Right forelimb (tissue), 1 donor: ENCODE measurements at regions not wholly inside any gene's neighbourhood (a gene's known extent, or its start where the extent isn't known, plus 50 kb on each side); places are given as distances from the start of the nearest gene placed in this dataset.

Source experiments
- DNase-seq: peaks from one replicate; pipeline ENCODE4 v3.0.0-alpha.2; 2018

DNA sequence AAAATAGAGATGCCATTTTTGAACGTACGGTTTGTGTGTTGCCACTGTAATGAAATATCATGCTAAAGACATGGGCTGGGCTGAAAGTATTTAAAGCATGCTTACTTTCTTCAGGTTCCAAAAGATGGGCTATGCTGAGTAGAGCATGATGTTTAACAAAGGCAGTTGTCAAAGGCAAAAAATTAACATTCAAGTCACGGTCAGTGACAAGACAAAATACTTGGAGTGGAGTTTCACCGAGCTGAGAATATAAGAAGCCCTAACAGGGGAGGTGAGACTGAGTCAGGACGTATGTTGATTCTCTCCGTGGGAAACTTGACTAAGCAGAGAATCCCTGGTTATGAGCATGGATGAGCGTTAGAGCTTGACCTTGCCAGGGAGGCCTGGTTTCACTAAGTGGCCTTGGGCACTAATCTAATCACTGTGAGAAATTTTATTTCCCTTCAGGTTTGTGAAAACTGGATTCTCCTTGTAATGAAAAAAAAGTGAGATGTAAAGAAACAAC is 218.2 kb upstream of the ADAMTS9 start:
- no peak for DNase-seq

DNA sequence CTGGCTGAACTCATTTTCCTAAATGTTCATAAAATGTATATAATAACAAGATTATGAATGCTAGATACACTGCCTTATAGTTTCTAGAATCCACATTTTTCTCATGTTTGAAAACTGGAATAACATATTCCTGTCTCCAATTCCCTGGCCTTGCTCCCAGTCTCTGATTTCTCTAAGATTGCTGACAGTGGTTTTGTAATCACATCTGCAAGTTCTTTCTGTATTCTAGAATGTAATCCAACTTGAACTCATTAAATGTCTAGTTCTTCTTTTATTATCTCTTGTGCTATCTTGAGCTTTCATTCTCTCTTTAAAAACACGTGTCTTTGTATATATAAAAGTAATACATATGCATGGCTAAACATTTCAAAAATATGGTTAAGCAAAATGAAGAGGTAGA is 215.2 kb upstream of the ADAMTS9 start:
- no peak for DNase-seq

DNA sequence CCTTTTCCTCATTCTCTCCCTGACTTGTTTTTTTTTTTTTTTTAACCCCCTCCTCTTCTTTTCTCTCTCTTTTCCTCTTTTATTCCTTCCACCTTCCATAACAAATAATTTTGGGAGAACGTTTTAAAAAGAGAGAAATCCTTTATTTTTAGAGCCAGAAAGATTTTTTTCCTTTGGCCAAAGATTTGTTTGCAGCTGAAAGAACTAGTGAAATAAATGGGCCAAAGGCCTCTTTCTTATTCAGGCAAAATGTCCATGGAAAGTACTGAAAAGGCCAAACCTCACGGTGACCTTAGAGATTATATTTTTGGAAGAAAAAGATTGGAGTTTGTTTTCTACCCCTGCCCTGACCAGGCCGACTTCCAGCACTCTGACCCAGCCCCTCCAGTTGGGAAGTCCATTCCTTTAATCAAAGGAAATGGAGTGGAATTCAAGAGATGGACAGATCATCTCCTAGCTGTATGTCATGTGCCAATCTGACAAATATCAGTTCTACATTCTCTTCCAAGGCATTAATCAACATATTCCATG is 214.3 kb upstream of the ADAMTS9 start:
- no peak for DNase-seq

DNA sequence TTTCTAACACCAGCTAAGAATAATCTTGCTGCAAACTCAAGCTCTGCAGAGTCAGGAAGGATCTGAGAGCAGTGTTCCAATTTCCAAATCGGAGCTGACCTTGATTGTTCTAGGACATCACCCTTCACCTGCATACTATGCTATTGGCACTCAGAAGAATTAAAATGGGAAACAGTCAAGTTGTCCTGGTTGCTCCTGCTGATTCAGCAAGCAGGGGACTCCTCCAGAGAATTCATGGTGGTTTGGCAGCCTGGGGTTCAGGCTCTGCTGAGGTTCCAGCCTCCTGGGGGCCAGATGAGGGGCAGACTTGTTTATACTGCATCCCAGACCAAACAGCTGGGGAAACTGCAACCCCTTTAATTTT is 213.7 kb upstream of the ADAMTS9 start:
- no peak for DNase-seq

DNA sequence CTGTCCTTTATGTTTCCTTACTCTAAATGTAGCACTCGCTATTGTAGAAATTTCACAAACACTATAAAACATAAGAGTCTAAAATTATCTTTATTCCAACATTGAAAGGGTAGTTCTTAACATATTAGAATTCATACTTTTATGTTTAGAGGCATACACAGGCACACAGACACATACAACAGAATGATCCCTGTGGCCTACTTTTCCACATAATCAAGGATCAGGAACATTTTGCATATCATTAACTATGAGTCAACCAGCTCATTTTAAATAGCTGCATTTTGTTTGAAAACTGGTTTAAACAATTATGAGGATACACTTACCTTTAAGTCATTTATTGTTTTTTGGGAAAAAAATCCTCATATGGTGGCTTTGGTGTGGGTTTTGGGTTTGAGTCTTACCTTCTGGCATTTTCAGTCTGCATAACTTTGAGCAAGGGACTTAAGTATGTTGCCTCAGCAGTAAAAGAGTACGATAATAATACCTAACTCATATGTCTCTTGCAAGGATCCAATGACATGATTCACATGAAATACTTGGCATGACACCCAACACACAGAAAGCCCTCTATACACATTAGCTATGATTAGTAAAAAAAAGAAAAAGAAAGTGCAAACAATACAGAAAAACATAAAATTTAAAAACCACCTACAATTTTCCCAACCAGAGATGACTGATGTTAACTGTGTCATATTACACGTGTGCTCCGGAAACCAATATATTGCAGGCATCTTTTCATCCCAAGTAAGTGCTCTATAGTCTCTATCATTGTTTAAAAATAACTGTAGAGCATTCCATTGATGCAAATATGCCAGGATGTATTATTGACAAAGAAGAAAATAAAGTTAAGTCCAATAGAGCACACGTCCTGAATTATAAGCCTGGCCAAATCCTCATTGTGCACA is 213.1 kb upstream of the ADAMTS9 start:
- DNase-seq = no peak

DNA sequence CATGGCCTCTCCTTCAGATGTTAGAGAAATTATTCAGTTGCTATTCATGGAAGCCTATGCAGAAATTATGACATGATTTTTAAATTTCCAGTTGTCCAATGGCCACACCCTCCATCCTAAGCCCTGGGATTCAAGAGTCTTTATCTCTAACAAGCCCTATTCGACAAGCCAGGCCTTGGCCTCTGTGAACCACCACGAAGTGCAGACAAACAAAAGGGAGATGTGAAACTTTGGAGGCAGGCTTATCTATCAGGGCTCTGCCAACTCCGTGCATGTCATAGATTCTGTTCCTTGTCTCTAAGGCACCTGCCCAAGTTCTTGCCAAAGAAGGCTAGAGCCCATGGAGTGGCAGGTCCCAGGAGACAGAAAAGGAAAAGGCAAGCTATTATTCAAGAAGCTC is 212.4 kb upstream of the ADAMTS9 start:
- no peak for DNase-seq

DNA sequence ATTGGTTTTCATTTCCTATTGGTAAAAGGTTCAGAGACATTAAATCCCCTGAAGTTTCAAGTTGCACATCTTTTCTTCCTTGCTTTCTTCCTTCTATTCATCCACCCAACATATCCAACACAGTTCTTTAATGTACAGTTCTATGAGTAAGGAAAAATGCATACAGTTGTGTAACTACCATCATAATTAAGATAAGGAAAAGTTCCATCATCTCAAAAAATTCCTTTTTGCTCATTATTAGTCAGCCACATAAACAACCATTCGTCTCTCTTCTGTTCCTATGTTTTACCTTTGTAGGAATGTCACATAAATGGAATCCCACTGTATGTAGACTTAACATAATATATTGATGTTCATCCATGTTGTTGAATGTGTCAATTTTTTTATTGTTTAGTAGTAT is 211.1 kb upstream of the ADAMTS9 start:
- DNase-seq = no peak

DNA sequence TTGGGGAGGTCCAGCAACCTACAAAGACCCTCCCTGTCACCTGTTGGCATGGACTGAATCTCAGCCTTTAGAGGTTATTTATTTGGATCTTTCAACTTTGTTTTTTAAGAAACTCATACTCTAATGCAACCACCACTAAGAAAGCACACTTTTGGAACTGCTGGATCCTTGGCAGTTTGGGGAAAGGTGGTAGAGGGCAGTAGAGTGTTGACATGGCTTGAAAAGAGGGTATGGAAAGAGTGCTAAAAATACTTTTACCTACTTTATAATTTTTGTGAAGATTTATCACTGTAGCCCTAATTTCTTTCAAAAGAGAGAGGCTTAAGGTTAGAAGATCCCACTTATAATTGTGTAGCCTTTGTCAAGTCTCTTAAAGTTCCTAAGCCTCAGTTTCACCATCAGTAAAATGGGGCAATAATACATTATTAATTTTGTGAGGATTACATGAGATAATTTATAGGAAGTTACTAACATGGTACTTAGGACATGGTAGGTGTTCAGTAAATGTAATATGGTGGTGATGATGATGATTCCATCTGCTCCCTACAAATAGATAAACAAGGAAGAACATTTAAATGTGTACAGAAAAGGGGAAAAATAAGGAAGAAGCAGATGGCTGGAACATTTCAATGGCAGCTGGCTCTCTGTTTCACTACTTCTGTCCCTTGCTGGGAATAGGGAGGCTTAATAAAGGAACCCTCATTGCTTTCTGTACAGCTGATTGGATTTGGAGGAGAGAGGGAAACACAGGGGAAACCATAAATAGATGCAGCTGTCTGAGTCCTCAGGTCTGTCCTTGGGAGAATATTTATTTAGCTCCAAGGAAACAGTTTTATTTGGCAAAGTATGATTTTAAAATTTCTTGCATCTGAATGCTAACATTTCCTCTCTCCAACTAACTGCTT is 208.4 kb upstream of the ADAMTS9 start:
- no peak for DNase-seq

DNA sequence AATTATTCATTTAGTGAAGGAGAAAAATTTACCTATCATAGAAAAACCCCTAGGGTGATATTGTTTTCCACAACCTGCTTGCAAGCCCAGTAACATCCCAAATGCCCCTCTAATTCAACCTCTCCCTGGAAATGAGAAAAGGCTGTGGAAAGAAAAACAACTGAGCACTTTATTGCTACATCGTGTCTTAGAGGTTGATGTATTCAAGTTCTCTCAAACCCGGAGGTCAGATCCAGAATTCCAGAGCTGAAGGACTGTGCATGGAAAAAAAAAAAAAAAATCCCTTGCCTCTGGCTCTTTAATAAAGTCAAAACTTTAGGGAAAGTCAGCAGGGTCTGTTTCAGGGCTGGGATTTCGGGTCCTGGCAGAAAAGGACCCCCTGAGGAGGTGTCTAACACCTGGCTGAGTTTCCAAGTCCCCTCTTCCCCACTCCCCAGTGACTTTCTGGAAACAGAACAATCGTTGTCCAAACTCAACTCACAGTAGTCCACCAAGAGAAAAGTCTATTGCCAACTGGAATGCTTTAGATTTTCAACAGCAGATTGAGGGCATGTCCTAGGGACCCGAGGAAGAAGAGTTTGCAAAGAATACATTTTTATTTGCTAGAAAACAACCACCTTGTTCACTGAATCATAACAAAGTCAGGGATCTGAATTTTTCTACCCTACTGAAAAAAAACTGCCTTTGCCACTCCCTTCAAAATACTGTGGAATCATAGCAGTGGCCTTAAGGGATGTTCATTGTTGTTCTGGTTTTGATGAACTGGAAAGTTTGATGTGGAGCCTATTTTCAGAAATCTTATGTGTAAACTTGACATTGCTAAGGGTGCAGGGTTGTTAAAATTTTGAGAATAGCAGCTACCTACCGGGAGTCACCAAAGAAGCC is 207.5 kb upstream of the ADAMTS9 start:
- no peak for DNase-seq

DNA sequence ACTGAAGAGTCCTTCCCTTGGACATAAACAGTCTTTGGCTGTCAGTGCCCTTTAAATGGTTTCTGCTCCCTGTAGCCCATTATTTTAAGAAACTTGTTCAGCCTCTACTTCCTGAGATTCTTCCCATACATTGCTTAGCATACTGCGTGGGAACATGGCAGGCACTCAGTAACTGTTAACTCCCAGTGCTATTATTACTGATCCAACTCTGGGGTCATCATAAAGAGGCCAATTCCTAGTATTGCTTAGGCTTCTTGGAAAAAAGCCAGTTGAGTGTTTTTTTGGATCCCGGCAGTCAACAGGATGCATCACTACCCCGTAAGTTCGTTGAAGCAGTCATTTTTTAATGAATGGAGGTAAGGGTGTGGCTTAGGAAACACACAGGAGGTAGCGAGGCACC is 206.2 kb upstream of the ADAMTS9 start:
- DNase-seq = no peak

DNA sequence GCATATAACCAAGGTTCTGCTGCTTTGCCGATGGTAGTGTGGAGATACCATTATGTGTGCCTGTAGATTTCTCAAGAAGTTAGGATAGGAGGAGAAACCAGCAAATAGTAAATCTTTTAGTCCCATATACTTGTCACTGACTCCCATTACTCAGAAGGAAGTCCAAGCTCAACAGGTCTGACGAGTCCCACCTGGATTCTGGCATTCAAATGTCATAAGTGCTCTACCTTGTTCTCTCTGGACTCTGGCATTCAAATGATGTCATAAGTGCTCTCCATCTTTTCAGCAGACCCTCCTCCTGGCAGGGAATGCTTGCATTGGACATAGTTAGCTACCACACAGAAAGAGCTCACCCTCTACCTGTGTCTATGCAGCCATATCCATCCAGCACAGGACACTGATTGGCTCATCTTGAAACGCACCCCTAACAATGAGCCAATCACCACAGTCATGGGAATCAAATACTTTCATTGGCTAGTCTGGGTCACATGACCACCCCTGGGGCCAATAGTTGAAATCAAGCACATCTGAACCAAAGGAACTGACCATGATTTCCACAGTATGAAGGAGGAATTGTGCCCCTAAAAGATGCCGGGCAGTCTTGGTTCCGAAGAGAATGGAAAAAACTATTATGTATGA is 205.0 kb upstream of the ADAMTS9 start:
- DNase-seq = no peak

DNA sequence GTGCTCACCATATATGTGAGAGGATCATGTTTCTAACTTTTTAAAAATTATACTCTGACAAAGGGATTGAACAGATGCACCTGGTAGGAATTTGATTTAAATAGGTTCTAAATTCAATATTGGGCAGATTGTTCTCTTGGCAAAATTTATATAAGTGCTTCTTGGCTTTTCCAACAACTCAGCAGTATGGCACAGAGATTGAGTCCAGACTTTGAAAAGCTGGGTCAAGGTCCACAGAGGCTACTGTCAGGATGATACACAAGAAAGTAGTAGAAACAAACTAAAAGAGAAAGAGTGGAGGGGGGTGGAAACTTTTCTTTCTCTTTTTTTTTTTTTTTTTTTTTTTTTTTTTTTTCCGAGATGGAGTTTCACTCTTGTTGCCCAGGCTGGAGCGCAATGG is 203.2 kb upstream of the ADAMTS9 start:
- no peak for DNase-seq

DNA sequence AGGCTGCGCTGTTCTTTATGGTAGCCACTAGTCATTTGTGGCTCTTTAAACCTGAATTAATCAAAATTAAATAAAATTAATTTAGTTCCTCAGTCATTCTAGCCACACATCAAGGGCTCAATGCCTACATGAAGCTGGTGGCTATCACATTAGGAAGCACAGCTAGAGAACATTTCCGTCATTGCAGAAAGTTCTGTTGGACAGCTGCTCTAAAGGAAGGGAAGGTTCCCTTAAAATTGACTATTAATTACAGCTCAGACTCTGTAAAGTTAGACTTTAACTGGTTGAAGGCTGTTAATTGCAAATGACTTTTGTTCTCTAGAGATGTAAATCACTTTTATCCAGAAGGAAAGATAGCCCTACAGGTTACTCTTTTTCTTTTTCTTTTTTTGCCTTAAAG is 202.7 kb upstream of the ADAMTS9 start:
- DNase-seq = no peak

DNA sequence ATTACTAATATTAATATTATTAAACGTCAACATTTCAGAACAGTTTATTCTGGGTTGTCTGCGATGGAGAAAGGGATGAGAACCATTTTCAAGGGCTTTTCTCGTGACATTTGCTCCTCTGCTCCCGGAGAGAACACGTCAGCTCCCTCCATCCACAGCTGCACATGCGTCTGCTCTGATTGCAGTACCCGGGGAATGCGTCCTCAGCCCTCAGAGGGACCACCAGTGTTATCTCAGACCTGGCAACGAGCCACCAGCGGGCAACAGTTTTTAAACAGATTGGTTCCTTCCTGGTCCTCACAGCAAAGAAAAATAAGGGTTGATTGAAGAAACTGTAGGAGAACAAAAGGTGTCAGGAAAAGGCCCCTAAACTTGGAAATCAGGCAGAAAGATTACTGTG is 202.2 kb upstream of the ADAMTS9 start:
- no peak for DNase-seq

DNA sequence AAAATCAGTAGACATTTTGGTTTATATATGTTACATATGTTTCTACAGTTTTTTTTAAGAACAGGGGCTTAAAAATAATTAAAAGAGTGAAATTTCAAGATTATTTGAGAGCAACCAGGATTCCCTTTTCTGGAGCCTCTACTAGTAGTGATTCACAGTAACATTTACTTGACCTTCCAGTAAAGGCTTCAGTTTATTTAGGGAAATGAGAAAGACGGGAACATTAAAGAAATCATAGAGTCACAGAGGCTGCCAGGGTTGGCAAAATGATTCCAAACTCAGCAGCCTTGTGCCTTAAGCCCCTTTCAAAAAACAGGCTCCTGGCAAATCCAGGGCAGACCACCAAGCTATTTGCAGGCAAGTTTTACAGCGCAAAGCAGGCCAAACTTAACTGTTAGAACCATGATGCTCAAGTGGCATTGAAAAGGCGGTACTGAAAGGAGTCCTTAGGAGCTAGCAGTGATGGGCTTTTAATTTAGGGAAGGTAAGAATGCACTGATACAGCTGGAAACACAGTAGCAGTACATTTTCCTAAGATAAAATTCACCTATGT is 201.1 kb upstream of the ADAMTS9 start:
- DNase-seq = no peak

DNA sequence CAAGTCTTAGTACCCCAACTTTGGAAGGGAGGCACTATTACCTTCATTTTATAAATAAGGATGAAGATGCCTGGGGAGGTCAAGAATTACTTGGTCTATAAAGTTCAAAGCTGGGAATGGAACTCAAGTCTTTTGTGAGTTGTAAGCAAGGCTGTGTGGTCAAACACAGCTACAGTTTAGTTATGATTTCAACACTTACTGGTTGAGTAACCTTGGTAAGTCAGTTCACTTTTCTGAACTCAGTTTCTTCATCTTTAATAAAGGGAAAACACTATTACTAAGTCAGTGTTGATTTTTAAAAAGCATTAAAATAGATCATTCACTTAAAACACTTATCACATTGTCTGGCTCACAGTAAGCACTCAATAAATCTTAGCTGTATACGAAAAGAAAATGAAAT is 200.4 kb upstream of the ADAMTS9 start:
- DNase-seq = no peak

DNA sequence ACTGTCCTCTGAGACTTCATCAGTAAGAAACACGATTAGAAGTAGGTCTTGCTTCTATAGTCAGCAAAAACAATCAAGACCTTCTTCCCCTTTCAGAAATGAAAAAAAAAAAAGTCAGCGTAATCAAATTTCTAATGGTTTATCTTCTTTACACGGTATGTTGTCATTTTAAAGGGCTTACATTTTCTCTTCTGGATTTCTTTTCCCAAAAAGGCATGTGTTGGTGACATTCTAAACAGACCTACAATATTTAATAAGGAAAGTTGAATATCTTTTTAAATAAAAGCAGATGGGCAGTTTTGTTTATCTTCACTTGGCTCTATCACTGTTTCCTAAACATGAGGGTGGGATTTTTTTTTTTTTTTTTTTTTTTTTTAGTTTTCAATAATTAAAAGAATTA is 197.3 kb upstream of the ADAMTS9 start:
- no peak for DNase-seq

DNA sequence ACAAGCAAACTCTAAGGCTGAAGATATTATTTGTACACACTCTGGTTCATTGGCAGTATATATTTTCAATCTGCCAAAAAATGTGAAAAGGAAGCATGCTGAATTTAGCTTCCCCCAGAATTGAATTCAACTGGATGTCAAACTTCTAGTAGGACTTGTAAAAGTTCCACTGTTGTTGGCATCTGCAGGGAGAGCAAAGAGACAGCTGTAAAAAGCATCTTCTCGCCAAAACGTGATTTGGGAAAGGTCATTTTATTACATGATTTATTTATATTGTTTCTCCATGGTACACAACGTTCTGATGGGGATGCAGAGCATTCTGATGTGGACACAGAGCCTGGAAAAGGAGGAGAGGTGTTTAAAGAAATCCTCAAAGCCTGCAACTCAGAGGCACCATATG is 196.7 kb upstream of the ADAMTS9 start:
- DNase-seq = no peak

DNA sequence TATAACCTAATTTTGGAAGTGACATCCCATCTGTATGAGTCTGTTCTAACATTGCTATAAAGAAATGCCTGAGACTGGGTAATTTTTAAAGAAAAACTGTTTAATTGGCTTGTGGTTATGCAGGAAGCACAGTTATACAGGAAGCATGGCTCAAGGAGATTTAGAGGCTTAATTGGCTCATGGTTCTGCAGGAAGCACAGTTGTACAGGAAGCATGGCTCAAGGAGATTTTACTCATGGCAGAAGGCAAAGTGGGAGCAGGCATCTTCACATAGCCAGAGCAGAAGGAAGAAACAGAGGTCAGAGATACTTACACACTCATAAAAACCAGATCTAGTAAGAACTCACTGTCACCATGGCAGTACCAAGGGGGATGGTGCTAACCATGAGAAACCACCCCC is 193.1 kb upstream of the ADAMTS9 start:
- DNase-seq = no peak

DNA sequence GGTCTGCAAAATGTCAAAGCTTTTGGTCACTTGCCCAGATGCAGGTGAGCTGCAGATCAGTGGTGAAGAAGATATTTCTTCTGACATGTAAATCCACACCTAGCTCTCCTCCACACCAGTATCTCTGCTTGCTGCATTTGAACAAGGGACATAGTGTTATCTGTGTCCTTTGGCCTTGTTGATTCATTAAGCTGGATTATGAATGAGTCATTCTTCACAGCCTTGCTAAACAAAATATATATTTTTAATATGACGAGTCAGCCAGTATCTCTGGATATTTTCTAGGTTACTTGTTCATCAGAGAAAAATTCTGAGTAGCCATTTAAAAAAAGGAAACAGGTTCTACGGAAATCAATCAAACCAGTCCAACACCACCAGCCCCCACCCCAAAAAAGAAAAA is 190.6 kb upstream of the ADAMTS9 start:
- DNase-seq = no peak

DNA sequence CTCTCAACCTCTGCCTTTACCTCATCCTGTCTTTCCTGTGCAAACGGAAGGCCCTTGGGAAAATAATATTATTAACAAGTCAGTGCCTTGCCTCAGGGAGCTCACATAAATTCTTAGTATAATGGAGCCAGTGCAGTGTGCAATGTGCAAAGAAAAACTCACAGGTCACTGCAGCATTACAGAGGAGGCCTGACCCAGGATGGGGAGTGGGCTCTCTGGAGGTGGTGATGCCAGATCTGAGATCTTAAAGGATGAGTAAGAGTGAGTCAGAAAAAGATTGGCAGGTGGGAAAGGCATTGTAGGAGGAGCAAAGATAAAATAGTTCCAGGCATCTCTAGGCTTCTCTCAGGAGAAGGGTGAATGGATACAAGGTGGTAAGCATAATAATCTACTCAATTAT is 185.6 kb upstream of the ADAMTS9 start:
- DNase-seq = no peak

DNA sequence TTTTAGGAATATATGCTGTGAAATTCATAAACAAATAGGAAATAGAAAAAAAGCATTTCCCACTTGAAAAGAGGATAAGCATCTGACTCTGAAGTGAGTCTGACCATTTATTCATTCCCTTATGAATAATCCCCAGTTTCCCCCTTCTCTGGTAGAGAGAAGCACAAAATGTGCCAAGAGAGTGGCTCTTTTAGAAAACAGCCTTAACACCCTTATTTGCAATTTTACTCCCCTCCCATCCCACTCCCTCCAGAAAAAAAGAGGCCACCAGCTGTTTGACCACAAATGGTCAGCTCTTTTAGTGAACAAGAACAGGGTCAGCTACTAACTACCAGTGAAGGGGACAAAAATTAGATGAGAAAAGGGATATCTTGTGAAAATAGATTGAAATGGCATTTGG is 184.5 kb upstream of the ADAMTS9 start:
- DNase-seq = no peak
